CD4-positive, alpha-beta T cell (primary cell): ENCODE measurements at regions not wholly inside any gene's neighbourhood (a gene's known extent, or its start where the extent isn't known, plus 50 kb on each side); places are given as distances from the start of the nearest gene placed in this dataset.

ENCODE experiments used
- ATAC-seq: fragments of 200-7000 bp; cut with Tn5 transposase; one replicate; pipeline ENCODE4 v1.10.0; 2022; ENCODE audit warnings: mild to moderate bottlenecking; ENCODE audit not compliant: poor library complexity
- CTCF ChIA-PET: fragments of 350-600 bp; sonication (Branson Sonifier 250); formaldehyde crosslinking; loops from one replicate; lab custom pipeline; 2021; ENCODE audit warnings: antibody characterized with exemption, inconsistent platforms; lab: Charles Lee
- POLR2A ChIA-PET: fragments of 350-600 bp; sonication (Branson Sonifier 250); formaldehyde crosslinking; loops from one replicate; lab custom pipeline; 2021; ENCODE audit warnings: antibody characterized with exemption, inconsistent platforms; lab: Charles Lee
- DNase-seq, 14 experiments: peaks; one replicate each; pipeline ENCODE4 v3.0.0-alpha.2; 2013 to 2020; ENCODE audit warnings: mixed read lengths in 2 of 14
- H3K27ac ChIP-seq, 2 donors: one replicate each; pipeline versions ENCODE4 v1.5.1 to v1.7.0; 2013; ENCODE audit warnings: low read length in 2 of 2, low read depth in 1 of 2, mild to moderate bottlenecking in 1 of 2
- H3K27me3 ChIP-seq, 2 experiments: 1 replicate in 1 of 2; 2 replicates in 1 of 2; pipeline versions ENCODE4 v1.6.1 to v1.7.0; 2013; ENCODE audit warnings: low read length in 2 of 2, control low read depth in 1 of 2, mild to moderate bottlenecking in 1 of 2, moderate library complexity in 1 of 2; ENCODE audit not compliant: insufficient read depth in 2 of 2, control insufficient read depth in 1 of 2
- H3K36me3 ChIP-seq: one replicate; pipeline ENCODE4 v1.6.1; 2013; ENCODE audit warnings: low read length, control low read depth; ENCODE audit not compliant: insufficient read depth
- H3K4me1 ChIP-seq: one replicate; pipeline ENCODE4 v1.6.1; 2013; ENCODE audit warnings: low read length, control low read depth; ENCODE audit not compliant: insufficient read depth
- H3K4me3 ChIP-seq: one replicate; pipeline ENCODE4 v1.5.1; 2013; ENCODE audit warnings: mild to moderate bottlenecking, low read length, moderate library complexity
- H3K9me3 ChIP-seq, 2 experiments: 1 replicate in 1 of 2; 2 replicates in 1 of 2; pipeline versions ENCODE4 v1.6.1 to v1.7.0; 2013; ENCODE audit warnings: low read length in 2 of 2, mild to moderate bottlenecking in 2 of 2, control low read depth in 1 of 2, moderate library complexity in 1 of 2; ENCODE audit not compliant: control insufficient read depth in 1 of 2, insufficient read depth in 1 of 2
- H3K27ac Mint-ChIP-seq: one replicate; pipeline ENCODE4 v1.8.0; 2020; ENCODE audit warnings: mixed read lengths
- H3K27me3 Mint-ChIP-seq: one replicate; pipeline ENCODE4 v1.8.0; 2021; ENCODE audit warnings: mixed read lengths
- H3K36me3 Mint-ChIP-seq: one replicate; pipeline ENCODE4 v1.8.0; 2021; ENCODE audit warnings: low read depth, mixed read lengths
- H3K4me1 Mint-ChIP-seq: one replicate; pipeline ENCODE4 v1.8.0; 2021; ENCODE audit warnings: low read depth, mixed read lengths
- H3K4me3 Mint-ChIP-seq: one replicate; pipeline ENCODE4 v1.8.0; 2020; ENCODE audit warnings: mild to moderate bottlenecking, mixed read lengths
- H3K9me3 Mint-ChIP-seq: one replicate; pipeline ENCODE4 v1.8.0; 2020; ENCODE audit warnings: mixed read lengths
- intact Hi-C, 2 experiments: fragments of 100-400 bp; cut with DNase I in 1 of 2; cut with micrococcal nuclease in 1 of 2; formaldehyde crosslinking; loops; one replicate each; pipeline versions ENCODE4 v1.15.1 to v1.9.0; 2023 to 2025; cut with DNase I, micrococcal nuclease
- TF ChIP-seq, protein P1 (sequence below): fragments of 200-600 bp; IDR thresholded peaks from one replicate; pipeline ENCODE4 v1.8.0; 2022; ENCODE audit warnings: antibody characterized with exemption, mild to moderate bottlenecking

- peaks cover 3 to 7% of the 10 kb centered on the region in 2 experiments for H3K9me3 ChIP-seq
- intact Hi-C loops = loop anchor here (1.0 to 10.0 kb wide), 12 partner anchors 89 to 576 kb away; partner anchors contain the start of genes CD53 (in 1 of the 2), DENND2D (in 1 of the 2) and LRIF1 (in 1 of the 2)
- POLR2A ChIA-PET = interaction anchor here (0.6 to 6.3 kb wide), 10 partner anchors 11 to 181 kb away, joined by 3 to 106 read pairs (median 4); partner anchors contain the start of genes CD53 and LRIF1
- Mint-ChIP-seq H3K4me3 (no peak overlapping the region), H3K4me1 (peaks cover 82% of the 10 kb centered on the region), H3K9me3 (peaks cover 3% of the 10 kb centered on the region), H3K36me3 (peaks cover under 1% of the 10 kb centered on the region), H3K27me3 (no peaks in the 10 kb centered on the region), H3K27ac (peak overlapping the region; percentile 65)
- DNase-seq (peak; percentile 27 to 87 (median 44)), ATAC-seq (peak; percentile 70)
- no peak overlapping the region for H3K4me3 ChIP-seq
- peaks cover 64% of the 10 kb centered on the region for H3K4me1 ChIP-seq
- CTCF ChIA-PET = interaction anchor here (0.6 to 5.2 kb wide), 27 partner anchors 9 to 345 kb away, joined by 3 to 43 read pairs (median 4); partner anchors contain the start of genes KCNA3 and LRIF1
- H3K27me3 ChIP-seq = no peaks in the 10 kb centered on the region
- H3K36me3 ChIP-seq = no peaks in the 10 kb centered on the region
- TF ChIP-seq, protein P1, sequence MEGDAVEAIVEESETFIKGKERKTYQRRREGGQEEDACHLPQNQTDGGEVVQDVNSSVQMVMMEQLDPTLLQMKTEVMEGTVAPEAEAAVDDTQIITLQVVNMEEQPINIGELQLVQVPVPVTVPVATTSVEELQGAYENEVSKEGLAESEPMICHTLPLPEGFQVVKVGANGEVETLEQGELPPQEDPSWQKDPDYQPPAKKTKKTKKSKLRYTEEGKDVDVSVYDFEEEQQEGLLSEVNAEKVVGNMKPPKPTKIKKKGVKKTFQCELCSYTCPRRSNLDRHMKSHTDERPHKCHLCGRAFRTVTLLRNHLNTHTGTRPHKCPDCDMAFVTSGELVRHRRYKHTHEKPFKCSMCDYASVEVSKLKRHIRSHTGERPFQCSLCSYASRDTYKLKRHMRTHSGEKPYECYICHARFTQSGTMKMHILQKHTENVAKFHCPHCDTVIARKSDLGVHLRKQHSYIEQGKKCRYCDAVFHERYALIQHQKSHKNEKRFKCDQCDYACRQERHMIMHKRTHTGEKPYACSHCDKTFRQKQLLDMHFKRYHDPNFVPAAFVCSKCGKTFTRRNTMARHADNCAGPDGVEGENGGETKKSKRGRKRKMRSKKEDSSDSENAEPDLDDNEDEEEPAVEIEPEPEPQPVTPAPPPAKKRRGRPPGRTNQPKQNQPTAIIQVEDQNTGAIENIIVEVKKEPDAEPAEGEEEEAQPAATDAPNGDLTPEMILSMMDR = peak; percentile 98
- no peak overlapping the region for H3K27ac ChIP-seq
These were observed 89.5 kb upstream of the CD53 start for GRCh38 chr1:110783292-110783918.

GRCh38 chr1:110781525-110781924 lies 91.4 kb upstream of the CD53 start:
- ChIA-PET POLR2A (interaction anchor here (1.0 to 3.9 kb wide), 2 partner anchors 15 to 162 kb away, joined by 3 to 23 read pairs; no protein-coding TSS in a partner anchor), CTCF (interaction anchor here (0.6 to 2.3 kb wide), 10 partner anchors 9 to 226 kb away, joined by 3 to 17 read pairs (median 4); no protein-coding TSS in a partner anchor)
- Histone ChIP-seq H3K36me3 (no peaks in the 10 kb centered on the region), H3K4me3 (no peak overlapping the region), H3K27ac (no peak overlapping the region), H3K27me3 (no peaks in the 10 kb centered on the region), H3K4me1 (peaks cover 48% of the 10 kb centered on the region), H3K9me3 (no peaks in the 10 kb centered on the region)
- no peak for DNase-seq
- no peaks in the 10 kb centered on the region for H3K36me3 Mint-ChIP-seq
- no peak for ATAC-seq
- H3K4me3 Mint-ChIP-seq = no peak overlapping the region
- no peak overlapping the region for H3K27ac Mint-ChIP-seq
- intact Hi-C loops = loop anchor here (1.0 to 10.0 kb wide), 12 partner anchors 15 to 574 kb away; partner anchors contain the start of genes CD53 (in 1 of the 2), DENND2D (in 1 of the 2) and LRIF1 (in 1 of the 2)
- no peaks in the 10 kb centered on the region for H3K9me3 Mint-ChIP-seq
- TF ChIP-seq, protein P1 = no peak
- H3K27me3 Mint-ChIP-seq = no peaks in the 10 kb centered on the region
- H3K4me1 Mint-ChIP-seq = peaks cover 63% of the 10 kb centered on the region

- no peaks in the 10 kb centered on the region for H3K9me3 ChIP-seq
- Mint-ChIP-seq H3K4me1 (peaks cover 56% of the 10 kb centered on the region), H3K36me3 (no peaks in the 10 kb centered on the region), H3K9me3 (no peaks in the 10 kb centered on the region), H3K27ac (no peak overlapping the region), H3K27me3 (no peaks in the 10 kb centered on the region), H3K4me3 (no peak overlapping the region)
- H3K27ac ChIP-seq = no peak overlapping the region
- intact Hi-C loops = loop anchor here (1.0 to 10.0 kb wide), 13 partner anchors 14 to 574 kb away; partner anchors contain the start of genes CD53 (in 1 of the 2), DENND2D (in 1 of the 2) and LRIF1 (in 1 of the 2)
- TF ChIP-seq, protein P1 = peak; percentile 70
- ATAC-seq = peak; percentile 75
- H3K36me3 ChIP-seq = no peaks in the 10 kb centered on the region
- ChIA-PET CTCF (interaction anchor here (0.6 to 2.3 kb wide), 10 partner anchors 8 to 285 kb away, joined by 3 to 17 read pairs (median 3); no protein-coding TSS in a partner anchor), POLR2A (interaction anchor here (1.0 to 3.9 kb wide), 2 partner anchors 15 to 161 kb away, joined by 3 to 23 read pairs; no protein-coding TSS in a partner anchor)
- DNase-seq = peak; percentile 55 to 92 (median 70)
- H3K4me3 ChIP-seq = no peak overlapping the region
- H3K4me1 ChIP-seq = peaks cover 41% of the 10 kb centered on the region
- no peaks in the 10 kb centered on the region for H3K27me3 ChIP-seq
These were observed 92.1 kb upstream of the CD53 start for GRCh38 chr1:110780600-110781484.
